NCI-H446 treated with DMSO at 0.1 percent for 48 hours (cell line): ENCODE measurements at regions not wholly inside any gene's neighbourhood (a gene's known extent, or its start where the extent isn't known, plus 50 kb on each side); places are given as distances from the start of the nearest gene placed in this dataset.
"Not testable (repeated sequence)": the region's sequence is repeated elsewhere in the genome, so short reads cannot be mapped to it uniquely, and the experiment has no call there.

Experiments used
- DNase-seq: peaks from one replicate; lab custom pipeline; 2025; lab: John Stamatoyannopoulos, UW

- no peak for DNase-seq
Measured at GRCh38 chr7:125984795-125985194, 1055.2 kb upstream of the POT1 start.

- DNase-seq = no peak
Measured at GRCh38 chr7:125971656-125972055, 1042.0 kb upstream of the POT1 start.

- no peak for DNase-seq
Measured at GRCh38 chr7:125966278-125967048, 1036.8 kb upstream of the POT1 start.

GRCh38 chr7:125934955-125935354 is 1005.3 kb upstream of the POT1 start:
- DNase-seq = no peak

- DNase-seq = no peak
Measured at GRCh38 chr7:125934539-125934938, 1004.9 kb upstream of the POT1 start.

GRCh38 chr7:125930848-125931247 is 1001.2 kb upstream of the POT1 start:
- DNase-seq = no peak

- DNase-seq = no peak
Measured at GRCh38 chr7:125927556-125927955, 997.9 kb upstream of the POT1 start.

GRCh38 chr7:125926621-125927020 is 997.0 kb upstream of the POT1 start:
- DNase-seq = no peak

- DNase-seq = no peak
Measured at GRCh38 chr7:125924037-125924436, 994.4 kb upstream of the POT1 start.

- DNase-seq = not testable (repeated sequence)
Measured at GRCh38 chr7:125915381-125915948, 985.8 kb upstream of the POT1 start.

GRCh38 chr7:125908711-125909110 is 979.1 kb upstream of the POT1 start:
- no peak for DNase-seq

GRCh38 chr7:125899577-125899976 is 970.0 kb upstream of the POT1 start:
- DNase-seq = no peak

GRCh38 chr7:125892434-125892833 is 962.8 kb upstream of the POT1 start:
- DNase-seq = no peak

GRCh38 chr7:125878988-125879387 is 949.4 kb upstream of the POT1 start:
- no peak for DNase-seq

- no peak for DNase-seq
Measured at GRCh38 chr7:125878235-125878956, 948.8 kb upstream of the POT1 start.

GRCh38 chr7:125877246-125877645 is 947.6 kb upstream of the POT1 start:
- DNase-seq = no peak

GRCh38 chr7:125876431-125876830 is 946.8 kb upstream of the POT1 start:
- no peak for DNase-seq

- no peak for DNase-seq
Measured at GRCh38 chr7:125871431-125871830, 941.8 kb upstream of the POT1 start.

GRCh38 chr7:125857606-125858005 is 928.0 kb upstream of the POT1 start:
- DNase-seq = no peak

GRCh38 chr7:125848157-125848556 is 918.5 kb upstream of the POT1 start:
- no peak for DNase-seq

- no peak for DNase-seq
Measured at GRCh38 chr7:125847692-125848091, 918.1 kb upstream of the POT1 start.

- no peak for DNase-seq
Measured at GRCh38 chr7:125847055-125847454, 917.4 kb upstream of the POT1 start.

- DNase-seq = no peak
Measured at GRCh38 chr7:125845686-125846085, 916.1 kb upstream of the POT1 start.
